ENCODE measurements at regions not wholly inside any gene's neighbourhood (a gene's known extent, or its start where the extent isn't known, plus 50 kb on each side); places are given as distances from the start of the nearest gene placed in this dataset.

DNA sequence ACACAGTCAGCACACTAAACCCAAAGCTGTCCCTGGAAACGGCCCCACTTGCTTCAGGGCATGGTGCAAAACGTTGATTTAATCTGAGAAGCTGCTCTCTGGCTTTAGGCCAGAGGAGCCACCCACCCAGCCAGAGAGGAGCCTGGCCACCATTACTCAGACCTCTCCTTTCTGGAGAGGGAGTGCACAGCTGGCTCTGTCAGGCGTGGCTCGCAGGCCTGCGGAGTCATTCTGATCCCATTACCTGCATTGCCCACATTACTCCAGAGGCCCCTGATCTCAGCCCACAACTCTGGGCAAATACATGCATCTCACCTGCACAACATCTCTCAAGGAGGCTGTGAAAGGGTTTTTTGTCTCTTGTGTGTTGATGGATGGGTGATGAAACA lies 370.0 kb upstream of the IGFBP3 start:
- no peak for DNase-seq (ENCODE audit: extremely low read depth, low read depth)
- TF ChIP-seq, protein P1, sequence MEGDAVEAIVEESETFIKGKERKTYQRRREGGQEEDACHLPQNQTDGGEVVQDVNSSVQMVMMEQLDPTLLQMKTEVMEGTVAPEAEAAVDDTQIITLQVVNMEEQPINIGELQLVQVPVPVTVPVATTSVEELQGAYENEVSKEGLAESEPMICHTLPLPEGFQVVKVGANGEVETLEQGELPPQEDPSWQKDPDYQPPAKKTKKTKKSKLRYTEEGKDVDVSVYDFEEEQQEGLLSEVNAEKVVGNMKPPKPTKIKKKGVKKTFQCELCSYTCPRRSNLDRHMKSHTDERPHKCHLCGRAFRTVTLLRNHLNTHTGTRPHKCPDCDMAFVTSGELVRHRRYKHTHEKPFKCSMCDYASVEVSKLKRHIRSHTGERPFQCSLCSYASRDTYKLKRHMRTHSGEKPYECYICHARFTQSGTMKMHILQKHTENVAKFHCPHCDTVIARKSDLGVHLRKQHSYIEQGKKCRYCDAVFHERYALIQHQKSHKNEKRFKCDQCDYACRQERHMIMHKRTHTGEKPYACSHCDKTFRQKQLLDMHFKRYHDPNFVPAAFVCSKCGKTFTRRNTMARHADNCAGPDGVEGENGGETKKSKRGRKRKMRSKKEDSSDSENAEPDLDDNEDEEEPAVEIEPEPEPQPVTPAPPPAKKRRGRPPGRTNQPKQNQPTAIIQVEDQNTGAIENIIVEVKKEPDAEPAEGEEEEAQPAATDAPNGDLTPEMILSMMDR (IDR thresholded peaks at IDR 0.05; ENCODE audit: low read depth, low read length, missing control alignments): no peak

DNA sequence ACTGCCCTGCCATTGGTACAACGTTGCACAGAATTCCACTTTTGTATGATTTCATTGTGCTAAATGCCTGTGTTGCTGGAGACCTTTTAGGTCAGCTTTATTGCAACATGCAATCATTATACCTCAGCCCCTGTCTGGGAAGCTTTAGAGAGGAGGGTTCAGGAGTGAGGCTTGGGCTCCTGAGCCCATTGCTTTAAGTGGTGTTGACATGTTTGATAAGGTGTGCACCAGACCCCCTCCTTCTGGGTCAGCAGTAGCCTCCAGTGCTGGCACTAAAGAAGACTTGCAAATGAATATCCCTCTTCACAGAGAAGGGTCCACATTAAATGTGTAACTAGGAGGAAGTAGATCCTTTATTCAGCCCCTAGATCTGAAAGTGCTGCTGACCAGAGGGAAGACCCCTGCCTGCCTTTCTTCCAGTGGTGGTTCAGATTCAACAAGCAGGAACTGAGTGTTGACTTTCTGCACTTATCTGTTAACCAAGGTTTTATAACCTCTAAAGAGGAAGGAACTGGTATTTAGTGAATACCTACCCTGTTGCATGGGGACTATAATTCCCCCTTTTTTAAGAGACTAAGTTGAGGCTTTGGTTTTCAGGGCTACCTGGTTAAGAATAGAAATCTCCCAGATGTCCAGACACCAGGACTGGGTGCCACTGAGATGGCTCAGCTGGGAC lies 369.4 kb upstream of the IGFBP3 start:
- TF ChIP-seq, protein P1 (IDR thresholded peaks at IDR 0.05; ENCODE audit: low read depth, low read length, missing control alignments): no peak
- DNase-seq (ENCODE audit: extremely low read depth, low read depth): no peak
- no peak overlapping the region for H3K4me3 ChIP-seq (replicated peaks; ENCODE audit: low read depth, low read length)

More for the DNA sequence above, 370.0 kb upstream of the IGFBP3 start:
- no peak overlapping the region for H3K4me3 ChIP-seq (replicated peaks; ENCODE audit: low read depth, low read length)

DNA sequence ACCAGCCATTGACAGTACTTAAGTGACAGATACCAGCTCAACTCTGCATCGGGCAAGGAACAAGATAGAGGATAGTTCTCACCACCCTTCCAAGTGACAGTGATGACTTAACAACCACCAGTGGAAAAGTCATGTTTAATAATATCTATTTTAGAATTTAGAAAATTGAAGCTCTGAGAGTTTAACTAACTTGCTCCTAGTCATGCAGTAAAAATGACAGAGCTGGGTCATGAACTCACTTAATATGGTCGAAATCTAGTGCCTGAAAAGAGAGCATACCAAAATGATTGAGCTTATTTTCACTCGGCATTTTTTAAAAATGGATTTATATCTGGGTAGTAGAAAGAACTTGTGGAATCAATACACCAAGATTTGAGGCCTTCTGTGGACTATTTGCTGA lies 367.8 kb upstream of the IGFBP3 start:
- H3K4me3 ChIP-seq (replicated peaks; ENCODE audit: low read depth, low read length): no peak overlapping the region
- TF ChIP-seq, protein P1 (IDR thresholded peaks at IDR 0.05; ENCODE audit: low read depth, low read length, missing control alignments): no peak
- no peak for DNase-seq (ENCODE audit: extremely low read depth, low read depth)

DNA sequence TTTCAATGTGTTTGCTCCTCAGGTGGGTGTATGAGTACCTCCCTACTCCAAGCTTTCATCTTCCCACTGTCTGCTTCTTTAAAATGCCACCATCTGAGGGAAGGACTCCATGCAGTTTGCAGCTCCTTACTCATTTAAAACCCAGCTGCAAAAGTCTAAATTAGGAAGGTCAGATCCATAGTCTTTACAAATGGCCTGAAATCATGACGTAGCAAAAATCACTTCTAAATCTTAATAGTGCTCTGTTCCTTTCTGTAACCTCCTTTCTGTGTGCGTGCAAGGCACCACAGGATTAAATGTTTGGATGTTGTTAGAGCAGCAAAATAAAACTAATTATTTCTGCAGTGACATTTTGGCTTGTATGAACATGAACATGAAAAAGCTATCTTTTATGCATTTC lies 366.9 kb upstream of the IGFBP3 start:
- TF ChIP-seq, protein P1 (IDR thresholded peaks at IDR 0.05; ENCODE audit: low read depth, low read length, missing control alignments): no peak
- no peak overlapping the region for H3K4me3 ChIP-seq (replicated peaks; ENCODE audit: low read depth, low read length)

DNA sequence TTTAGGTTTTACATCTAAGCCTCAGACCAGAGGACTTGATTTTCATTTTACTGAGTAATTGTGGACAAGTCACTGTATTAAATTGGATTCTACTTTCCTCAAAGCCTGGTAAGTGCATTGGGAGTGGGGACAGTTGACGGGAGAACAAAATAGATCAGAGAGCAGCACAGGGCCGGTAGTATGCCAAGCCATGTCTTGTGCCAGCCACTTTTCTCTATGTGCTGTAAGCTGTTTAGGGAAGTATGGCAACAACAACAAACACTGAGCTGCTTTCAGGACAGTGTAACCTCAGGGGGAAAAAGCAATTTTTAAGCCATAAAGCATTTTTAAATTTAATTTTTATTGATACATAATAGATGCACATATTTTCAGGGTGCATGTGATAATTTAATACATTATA lies 365.9 kb upstream of the IGFBP3 start:
- no peak overlapping the region for H3K4me3 ChIP-seq (replicated peaks; ENCODE audit: low read depth, low read length)
- TF ChIP-seq, protein P1 (IDR thresholded peaks at IDR 0.05; ENCODE audit: low read depth, low read length, missing control alignments): no peak
- DNase-seq (ENCODE audit: extremely low read depth, low read depth): no peak

More for the DNA sequence above, 366.9 kb upstream of the IGFBP3 start:
- no peak for DNase-seq (ENCODE audit: extremely low read depth, low read depth)

DNA sequence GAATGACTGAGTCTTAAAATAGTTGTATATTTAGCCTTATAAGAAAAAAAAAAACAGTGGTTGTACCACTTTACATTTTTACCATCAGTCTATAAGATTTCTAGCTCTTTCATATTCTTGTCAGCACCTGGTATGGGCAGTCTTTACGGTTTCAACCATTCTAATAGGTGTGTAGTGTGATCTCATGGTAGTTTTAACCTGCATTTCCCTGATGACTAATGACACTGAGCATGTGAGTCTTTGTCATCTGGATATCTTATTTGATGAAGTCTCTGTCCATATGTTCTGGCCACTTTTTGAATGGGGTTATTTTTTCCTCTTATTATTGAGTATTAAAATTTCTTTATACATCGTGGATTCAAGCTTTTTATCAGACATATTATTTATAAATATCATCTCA lies 365.3 kb upstream of the IGFBP3 start:
- DNase-seq (ENCODE audit: extremely low read depth, low read depth): no peak
- TF ChIP-seq, protein P1 (IDR thresholded peaks at IDR 0.05; ENCODE audit: low read depth, low read length, missing control alignments): no peak
- H3K4me3 ChIP-seq (replicated peaks; ENCODE audit: low read depth, low read length): no peak overlapping the region

DNA sequence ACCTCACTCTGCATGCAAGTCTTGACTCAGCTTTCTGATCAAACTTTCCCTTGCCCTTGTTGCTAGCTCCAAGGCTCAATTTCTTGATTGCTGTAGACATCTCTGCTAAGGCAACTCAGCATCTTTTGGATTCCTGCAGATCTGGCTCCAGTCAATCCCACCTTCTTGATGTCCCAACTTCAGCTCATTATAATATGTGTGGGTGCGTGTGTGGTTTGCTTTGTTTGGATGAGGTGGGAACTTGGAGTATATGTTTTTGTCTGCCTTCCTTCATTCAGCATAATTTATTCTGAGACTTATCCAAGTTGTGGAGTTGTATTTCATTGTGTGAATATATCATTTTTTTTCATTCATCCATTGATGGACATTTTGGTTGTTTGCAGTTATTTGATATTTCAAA lies 364.8 kb upstream of the IGFBP3 start:
- no peak overlapping the region for H3K4me3 ChIP-seq (replicated peaks; ENCODE audit: low read depth, low read length)
- DNase-seq (ENCODE audit: extremely low read depth, low read depth): no peak
- TF ChIP-seq, protein P1 (IDR thresholded peaks at IDR 0.05; ENCODE audit: low read depth, low read length, missing control alignments): no peak

All from HFF-Myc (cell line).